HG03460 (cell line): ENCODE measurements at regions not wholly inside any gene's neighbourhood (a gene's known extent, or its start where the extent isn't known, plus 50 kb on each side); places are given as distances from the start of the nearest gene placed in this dataset.

Experiments used
- ATAC-seq: cut with Tn5 transposase; IDR thresholded peaks from one replicate; pipeline ENCODE4 v1.9.1; 2021; ENCODE audit not compliant: unreplicated experiment

DNA sequence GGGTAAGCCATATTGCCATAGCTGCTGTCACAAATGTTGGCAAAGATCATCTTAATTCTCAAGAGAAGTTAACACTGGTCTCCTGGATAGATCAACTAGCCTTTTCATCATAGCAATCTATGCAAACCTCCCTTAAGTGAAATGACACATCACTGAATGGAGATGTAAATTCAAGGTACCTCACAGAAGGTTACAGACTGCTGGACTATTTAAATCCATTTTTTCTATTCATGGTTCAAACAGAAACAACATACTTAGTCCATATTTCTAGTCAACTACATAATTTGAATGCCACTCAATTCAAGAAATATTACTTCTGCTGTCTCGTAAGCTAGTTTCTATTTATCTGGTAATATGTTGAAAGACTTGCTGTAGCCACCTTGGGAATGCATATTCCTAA, 748.3 kb downstream of the C12orf50 start:
- no peak for ATAC-seq

DNA sequence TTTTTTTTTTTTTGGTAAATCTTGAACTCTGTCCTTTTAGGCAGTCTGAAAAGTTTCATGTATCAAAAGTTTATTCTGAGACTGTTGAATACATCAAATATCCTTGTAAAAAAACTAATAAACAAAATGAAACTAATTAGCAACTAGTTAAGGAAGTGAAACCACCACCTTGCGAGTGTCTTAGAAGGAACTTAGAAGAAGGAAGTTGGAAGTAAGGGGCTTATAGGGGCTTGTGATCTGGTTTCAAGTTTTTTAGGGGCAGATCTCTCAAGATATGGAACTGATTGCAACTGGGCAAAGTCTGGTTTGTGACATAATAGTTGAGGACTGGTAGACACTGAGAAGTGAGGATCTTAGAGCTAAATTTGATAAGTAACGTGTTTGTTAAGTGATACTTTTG, 748.8 kb downstream of the C12orf50 start:
- peak; percentile 81 for ATAC-seq

DNA sequence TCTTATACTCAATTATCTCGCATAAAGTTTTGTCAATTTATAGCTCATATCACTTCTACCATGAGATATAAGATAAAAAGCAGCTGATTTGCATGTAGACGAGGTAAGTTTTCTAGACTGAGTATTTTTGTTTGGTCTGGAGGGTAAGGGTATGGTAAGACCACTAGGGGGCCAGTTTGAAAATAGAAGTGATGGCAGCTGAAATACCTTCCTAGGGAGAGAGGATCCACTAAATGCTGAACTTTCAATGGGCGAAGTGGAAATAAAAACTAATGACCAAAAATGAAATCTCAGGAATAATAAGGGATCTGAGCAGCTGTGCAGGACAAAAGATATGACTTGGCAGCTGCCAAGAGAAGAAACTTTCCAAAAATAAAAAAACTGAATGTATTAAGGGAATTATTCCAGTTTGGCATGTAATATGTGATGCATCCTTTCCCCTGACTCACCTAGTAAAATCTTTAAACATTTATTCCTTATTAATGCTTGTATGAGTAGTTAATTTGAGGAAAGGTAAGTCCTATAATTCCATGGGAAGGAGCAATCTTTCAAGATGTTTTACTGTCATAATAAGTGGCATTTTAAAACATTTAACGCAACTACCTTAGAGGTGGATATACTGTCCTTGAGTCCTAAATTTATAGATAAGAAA, 754.5 kb downstream of the C12orf50 start:
- ATAC-seq, result peak; percentile 69

DNA sequence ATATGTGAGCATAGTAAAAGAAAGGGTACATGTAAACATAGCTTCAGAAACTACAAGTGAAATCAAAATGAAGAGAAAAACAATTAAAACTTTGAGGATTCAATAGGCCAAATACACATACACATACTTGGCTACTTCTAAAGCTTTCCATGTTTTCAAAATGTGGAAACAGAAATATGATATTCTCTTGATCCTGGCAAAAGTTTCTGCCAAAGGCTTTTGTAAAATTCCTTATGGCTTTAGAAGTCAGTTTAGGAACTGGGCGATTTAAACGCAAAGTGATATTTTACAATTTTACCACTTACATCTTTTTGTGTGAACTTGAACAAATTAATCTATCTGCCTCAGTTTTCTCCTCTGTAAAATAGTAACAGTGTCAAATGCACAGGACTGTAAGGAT, 756.4 kb downstream of the C12orf50 start:
- ATAC-seq, result no peak

DNA sequence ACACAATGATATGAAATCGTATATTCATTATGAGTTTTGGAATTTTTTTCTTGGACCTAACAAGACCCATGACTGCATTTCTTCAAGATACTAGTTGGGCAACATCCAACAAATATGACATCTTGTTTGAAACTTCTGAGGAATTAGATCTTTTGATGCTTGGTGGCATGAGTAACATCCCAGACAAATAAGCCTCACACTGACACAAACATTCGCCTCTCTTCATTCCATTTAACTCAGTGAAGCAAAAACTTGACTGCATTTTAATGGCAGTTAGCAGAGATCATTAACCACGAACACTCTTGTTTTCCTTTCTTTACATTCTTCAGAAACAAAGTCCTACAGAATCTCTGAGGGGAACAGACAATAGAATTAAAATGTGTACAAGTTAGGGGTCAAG, 758.3 kb downstream of the C12orf50 start:
- ATAC-seq, result no peak

DNA sequence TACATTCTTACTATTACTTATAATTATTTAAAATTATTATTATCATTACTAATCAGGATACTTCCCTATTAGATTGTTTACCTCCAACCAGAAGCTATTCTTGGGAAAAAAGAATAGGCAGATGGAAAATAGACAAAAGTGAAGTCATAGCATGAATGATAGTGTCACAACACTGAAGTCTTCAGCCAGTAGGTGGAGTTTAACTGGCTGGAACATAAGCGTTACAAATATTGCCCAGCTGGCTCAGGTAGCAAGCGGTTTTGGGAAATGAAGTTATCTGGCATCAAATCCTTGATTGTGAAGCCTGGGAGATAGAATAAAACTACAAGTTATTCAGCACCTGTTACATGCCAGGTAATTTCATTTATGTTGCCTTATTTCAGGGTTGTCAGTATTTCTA, 762.9 kb downstream of the C12orf50 start:
- no peak for ATAC-seq

DNA sequence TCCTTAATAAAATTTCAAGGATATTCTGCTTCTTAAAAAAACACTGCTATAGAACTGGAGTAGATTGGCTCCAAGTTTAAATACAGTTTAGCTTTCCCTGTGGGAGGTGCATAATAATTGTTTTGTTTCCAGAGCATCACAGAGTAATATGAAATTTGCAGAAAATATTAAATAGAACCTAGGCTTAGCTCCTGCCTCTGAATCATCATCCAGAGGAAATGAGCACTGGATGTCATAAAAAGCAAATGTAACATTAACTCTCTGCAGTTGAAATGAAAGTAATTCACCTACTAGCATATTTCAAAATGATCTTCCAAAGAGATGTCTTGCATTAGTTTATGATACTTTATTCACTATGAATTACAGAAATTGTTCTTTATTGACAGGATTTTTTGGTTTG, 769.8 kb downstream of the C12orf50 start:
- no peak for ATAC-seq

DNA sequence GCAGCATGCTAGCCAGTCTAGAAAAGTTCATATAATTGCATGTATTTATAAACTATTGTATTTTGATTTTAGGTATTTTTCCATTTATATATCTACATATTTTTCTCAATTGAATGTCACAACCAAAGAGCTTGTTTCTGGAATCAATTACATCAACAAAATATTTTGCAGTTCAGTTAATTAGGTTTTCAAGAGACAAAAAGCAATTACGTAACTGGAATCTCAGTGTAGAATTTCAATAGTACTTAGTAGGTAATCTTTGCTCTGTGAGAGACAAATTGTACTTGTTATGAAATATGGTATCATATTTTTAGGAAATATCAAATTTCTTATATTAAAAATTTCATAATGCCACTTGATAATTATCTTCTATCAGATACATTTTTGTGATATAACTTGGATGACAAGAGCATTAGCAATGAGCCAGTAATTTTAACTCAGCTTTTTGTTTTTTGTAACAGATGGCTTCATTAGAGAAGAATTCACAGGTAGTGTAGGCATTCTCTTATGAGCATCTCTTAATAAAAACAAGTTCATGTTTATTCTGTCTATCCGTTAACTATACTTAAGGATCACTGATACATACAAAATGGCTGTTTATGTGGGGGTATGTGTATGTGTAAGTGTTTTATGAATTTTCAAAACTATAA, 774.7 kb downstream of the C12orf50 start:
- no peak for ATAC-seq

DNA sequence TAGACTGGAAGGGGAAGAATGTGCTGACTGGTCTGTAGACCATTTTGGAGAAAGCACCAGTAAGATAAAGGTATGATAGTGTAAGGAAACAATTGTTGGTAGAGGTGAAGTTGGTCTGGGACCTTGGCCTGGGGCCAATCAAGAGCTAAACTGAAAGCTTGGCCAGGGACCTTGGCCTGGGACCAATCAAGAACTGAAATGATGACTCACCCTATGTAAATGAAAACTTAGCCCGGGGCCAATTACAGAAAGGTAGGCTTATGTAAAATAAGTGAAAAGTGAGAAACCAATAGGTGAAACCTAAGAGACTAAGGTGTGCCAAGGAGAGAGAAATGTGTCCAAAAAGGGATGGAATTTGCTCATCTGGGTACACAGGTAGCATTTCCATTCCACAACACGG, 776.0 kb downstream of the C12orf50 start:
- no peak for ATAC-seq

DNA sequence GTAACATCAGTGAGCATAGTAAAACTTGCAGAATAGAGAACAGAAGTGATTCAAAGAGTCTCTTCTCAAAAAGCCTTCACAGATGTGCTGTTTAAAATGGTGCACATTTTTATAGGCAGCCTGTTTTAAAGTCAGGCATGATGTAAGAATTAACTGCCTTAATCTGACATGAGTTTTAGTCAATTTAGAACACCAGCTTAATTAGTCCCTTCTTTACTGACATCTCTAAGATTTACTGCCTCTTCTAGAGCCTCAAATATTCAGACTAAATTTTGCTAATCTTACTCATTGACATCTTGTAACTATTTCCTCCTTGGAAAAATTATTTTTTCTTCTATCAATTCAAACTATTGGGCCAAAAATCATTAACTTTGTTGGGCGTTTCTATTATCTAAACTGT, 782.5 kb downstream of the C12orf50 start:
- no peak for ATAC-seq

DNA sequence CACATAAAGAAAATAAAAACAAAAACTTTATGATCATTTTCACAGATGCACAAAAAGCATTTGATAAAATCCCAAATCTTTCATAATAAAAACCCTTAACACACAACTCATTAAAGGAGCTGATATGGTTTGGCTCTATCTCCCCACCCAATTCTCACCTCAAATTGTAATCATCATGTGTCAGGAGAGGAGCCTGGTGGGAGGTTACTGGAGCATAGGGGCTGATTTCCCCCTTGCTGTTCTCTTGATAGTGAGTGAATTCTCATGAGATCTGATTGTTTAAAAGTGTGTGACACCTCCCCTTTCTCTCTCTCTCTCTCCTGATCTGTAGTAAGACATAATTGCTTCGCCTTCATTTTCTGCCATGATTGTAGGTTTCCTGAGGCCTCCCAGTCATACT, 790.7 kb downstream of the C12orf50 start:
- no peak for ATAC-seq

DNA sequence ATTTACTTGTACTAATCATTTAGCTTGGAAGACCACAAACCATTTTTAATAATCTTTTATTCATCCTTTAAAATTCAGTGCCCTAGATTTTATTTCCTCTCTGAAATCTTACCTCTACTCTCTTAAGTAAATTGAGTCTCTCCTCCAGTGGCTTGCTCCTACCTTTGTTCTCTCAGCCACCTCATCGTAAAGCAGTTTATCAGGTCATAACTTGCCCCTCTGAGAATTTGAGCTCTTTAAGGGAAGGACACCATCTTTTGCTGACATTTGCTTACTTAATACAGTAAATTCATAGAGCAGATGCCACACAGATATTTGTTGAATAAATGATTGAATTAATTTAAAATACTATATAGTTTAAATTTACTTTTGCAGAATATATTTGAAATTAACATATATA, 794.3 kb downstream of the C12orf50 start:
- ATAC-seq, result no peak

DNA sequence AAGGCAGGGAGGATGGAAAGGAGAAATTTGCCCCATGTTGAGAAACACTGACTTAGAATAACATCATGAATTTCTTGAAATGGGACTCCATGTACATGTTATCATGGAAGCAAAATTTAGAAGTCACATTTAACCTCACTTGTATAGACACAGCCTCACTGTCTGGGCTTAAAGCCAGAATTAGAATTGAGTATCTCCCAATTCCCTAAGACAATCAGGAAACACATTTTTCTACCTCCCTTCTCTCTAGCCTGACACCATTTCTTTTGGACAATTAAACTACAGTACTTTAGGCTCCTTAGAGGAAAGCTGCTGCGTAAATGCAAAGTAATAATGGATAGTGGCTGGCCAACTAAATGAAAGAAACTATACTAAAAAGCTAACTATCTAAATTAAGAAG, 795.5 kb downstream of the C12orf50 start:
- no peak for ATAC-seq

DNA sequence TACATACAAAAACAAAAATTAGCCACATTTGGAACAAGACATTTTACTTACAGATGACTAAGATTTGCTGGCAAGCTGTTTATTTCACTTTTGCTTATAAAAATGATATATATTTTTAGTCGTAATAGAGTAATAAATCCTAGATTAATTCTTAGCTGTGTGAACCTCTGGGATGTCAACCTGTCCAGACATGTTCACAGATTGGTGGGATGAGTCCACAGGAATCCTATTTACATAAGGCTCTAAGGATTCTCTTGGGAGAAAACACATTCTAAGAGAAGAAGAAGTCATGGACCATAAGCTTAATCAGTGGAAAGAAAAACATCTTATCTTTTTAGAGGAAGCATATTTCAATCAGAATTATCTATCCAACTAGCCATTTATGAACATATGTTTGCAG, 797.4 kb downstream of the C12orf50 start:
- ATAC-seq, result no peak

DNA sequence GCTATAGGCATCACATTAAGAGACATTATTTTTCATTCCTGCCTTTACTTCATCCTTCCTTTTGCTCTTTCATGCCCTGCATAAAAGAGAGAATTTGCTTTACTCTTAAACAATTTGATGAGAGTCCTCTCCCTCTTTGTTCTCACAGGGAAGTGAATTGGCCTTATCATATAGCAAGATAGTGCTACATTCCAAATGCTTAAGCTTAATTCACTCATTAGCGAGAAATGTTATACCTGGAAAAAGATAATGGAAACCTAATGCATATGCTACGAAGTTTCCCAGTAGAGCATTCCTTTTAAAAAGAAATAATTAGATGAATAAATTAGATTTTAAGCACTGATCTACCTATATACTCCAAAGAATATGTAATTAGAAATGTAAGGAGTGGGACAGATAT, 798.8 kb downstream of the C12orf50 start:
- ATAC-seq, result no peak

DNA sequence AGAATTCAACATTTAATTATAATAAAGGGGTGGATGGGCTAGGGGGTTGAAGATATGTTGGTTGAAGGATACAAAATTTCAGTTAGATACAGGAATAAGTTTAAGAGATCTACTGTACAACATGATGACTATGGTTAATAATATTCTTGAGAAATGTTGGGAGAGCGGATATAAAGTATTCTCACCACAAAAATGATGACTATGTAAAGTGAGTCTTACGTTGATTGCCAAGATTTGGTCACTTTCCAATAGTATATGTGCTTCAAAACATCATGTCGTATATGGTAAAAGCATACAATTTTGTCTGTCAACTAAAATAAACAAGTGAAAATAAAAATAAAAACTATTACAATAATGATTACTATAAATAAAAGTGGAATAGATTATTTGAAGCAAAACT, 802.0 kb downstream of the C12orf50 start:
- no peak for ATAC-seq

DNA sequence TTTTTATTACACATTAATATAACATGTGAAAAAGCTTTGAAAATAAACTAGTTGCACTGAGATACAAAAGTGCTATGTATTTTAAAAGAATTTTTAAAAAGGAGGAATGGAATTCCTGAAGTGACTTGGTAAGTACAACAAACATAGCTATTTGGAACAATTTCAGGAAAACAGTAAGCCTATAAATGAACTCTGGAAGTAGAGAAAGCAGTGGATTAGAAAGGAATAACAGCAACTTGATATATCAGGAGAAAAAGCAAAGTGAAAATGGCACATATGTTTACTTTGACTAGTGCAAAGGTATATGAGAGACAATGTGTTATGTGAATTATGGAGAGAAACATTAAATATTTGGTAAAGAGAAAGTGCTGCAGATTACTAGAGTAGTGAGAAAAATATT, 811.7 kb downstream of the C12orf50 start:
- no peak for ATAC-seq

DNA sequence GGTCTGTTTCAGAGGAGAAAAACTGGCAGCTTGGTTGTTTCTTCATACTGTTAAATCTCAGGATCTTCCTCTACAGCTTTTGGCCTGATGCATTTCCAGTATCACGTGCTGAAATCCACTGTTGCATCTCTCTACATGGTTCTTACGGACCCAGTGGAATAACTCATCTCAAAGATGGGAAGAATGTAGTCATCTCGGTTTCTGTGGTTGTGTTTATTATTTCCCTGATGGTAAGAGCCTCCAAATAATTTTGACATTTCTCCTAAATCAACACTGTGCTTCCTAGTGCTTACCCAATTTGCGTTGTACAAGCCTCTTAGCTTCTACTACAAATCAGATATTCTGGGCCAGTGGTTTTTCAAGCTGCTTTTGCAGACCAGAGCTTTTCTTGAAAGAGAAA, 812.8 kb downstream of the C12orf50 start:
- ATAC-seq, result no peak

DNA sequence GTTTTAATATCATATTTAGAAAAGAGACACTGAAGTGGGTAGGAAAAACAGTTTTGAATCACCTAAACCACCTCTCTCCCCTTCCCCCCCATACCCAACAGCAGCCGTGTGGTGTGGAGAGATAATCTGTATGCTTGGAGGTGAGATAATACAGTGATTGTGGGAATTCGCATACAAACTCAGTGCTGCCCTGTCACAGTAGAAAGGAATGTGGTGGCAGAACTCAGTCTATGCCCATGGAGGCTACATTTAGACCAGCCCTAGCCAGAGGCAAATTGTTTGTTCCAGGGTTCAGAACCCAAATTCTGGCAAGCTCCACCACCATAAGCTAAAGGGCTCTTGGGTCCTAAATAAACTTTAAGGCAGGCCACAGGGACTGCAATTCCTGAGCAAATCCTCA, 827.0 kb downstream of the C12orf50 start:
- ATAC-seq, result no peak

DNA sequence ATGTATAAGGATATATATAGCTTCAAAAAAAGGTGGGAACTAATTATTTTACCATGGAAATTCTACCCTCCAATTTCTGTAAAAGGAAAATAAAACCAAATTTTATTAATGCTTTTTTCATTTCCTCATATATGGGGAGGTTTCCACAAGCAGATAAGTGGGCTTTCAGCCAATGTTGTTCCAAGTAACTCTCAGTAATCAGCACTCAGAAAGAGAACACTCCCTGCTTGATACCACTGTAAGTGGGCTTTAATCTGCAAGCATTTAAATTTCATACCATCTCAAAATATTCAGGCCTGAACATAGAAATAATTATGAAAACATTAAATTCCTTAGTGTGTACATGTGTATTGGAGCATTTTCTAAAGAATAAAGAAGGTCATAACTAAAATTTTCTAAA, 827.6 kb downstream of the C12orf50 start:
- no peak for ATAC-seq

DNA sequence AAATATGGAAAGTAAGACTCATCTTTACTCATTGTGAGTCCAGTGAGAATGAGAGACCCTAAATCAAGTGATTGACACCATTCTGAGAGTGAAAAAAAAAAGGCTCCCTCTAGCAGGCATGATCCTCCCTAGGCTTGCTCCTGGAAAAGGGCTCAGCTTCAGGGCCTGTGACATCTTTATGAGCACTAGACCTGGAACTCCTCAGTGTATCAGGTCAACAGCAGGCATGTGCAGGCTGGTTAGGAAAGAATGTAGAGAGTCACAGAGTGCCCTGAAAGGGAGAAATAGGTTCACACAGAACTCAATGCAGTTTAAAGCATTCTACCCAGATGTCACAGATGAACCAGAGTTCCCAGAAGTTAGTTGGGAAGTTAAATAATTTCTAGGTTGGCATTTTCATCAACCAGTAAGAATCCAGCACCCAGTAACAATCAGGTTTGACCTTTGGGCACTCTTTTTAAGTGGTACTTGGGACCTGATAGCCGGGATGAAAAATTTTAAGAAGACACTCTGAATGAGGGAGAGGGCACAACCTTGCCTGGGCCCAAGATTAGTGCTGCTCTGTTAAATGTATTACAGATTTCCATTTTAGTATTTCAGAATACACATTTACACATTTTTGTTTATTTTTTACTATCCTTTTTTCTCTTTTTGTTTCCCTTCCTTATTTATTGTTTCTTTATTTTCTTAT, 828.8 kb downstream of the C12orf50 start:
- no peak for ATAC-seq

DNA sequence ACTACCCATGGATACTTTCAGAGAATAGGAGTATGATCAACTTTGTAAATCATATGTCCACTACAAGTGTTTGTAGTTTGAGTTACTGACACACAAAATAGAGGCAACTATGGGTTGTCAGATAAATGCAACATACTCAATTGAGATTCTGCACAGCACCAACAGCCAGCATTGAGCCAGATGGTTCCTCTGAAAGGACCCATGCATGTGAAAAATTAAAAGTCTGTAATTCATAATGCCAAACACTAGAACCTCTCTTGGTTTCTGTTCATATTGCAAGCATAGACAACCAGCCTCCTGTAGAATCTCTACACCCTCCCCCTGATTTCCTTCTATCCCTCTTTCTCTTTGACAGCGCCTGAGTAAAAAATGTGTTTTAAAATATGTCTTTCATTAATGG, 831.0 kb downstream of the C12orf50 start:
- no peak for ATAC-seq

DNA sequence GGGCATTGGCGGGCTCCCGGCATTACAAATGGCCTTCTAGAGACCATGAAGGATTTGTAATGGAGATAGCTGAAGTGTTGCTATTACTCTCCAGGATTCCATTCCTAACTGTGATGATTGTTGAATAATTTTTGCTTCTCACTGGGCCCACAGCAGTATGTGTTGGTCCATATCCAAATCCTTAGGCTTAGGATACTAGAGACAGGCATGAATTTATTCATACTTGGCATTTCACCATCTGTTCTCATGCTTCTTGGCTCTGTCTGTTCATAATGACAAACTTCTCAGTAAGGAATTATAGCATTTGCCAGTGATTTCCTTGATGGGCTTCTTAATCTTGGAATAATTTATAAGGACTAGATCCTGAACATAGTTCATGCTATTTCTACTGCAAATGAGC, 832.9 kb downstream of the C12orf50 start:
- no peak for ATAC-seq
